ENCODE measurements at regions not wholly inside any gene's neighbourhood (a gene's known extent, or its start where the extent isn't known, plus 50 kb on each side); places are given as distances from the start of the nearest gene placed in this dataset.

DNA sequence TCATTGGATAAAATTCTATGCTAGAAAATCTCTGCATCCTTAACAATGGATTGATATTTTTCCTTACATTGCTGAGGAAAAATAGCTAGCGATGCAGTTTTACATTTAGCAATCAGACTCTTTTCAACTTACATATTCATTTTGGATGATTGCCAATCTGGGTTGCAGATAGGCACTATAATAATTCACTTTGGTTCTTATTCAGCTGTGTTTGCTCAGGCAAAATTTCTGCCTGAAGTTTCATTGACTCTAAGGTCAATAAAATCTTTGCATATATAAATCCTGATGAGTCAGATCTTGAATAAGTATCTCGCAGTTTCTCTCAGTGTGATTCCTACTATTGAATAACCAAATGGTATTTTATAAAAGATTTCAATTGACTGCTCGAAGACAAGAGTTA lies 1105.8 kb downstream of the CDH18 start:
- TF ChIP-seq, protein P1, sequence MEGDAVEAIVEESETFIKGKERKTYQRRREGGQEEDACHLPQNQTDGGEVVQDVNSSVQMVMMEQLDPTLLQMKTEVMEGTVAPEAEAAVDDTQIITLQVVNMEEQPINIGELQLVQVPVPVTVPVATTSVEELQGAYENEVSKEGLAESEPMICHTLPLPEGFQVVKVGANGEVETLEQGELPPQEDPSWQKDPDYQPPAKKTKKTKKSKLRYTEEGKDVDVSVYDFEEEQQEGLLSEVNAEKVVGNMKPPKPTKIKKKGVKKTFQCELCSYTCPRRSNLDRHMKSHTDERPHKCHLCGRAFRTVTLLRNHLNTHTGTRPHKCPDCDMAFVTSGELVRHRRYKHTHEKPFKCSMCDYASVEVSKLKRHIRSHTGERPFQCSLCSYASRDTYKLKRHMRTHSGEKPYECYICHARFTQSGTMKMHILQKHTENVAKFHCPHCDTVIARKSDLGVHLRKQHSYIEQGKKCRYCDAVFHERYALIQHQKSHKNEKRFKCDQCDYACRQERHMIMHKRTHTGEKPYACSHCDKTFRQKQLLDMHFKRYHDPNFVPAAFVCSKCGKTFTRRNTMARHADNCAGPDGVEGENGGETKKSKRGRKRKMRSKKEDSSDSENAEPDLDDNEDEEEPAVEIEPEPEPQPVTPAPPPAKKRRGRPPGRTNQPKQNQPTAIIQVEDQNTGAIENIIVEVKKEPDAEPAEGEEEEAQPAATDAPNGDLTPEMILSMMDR (IDR thresholded peaks at IDR 0.05) = no peak
- no peak for TF ChIP-seq POLR2AphosphoS5 (IDR thresholded peaks at IDR 0.05)
- TF ChIP-seq EP300 (IDR thresholded peaks at IDR 0.05) = no peak
